ENCODE measurements at regions not wholly inside any gene's neighbourhood (a gene's known extent, or its start where the extent isn't known, plus 50 kb on each side); places are given as distances from the start of the nearest gene placed in this dataset.

GRCh38 chr15:87118846-87119245 is 1039.2 kb downstream of the AGBL1 start:
- Histone ChIP-seq H3K79me2 (ENCODE audit: insufficient read depth, low read depth, low read length) (no peaks in the 10 kb centered on the region), H4K20me1 (ENCODE audit: insufficient read depth, low read length) (no peaks in the 10 kb centered on the region), H3K4me3 (ENCODE audit: low read depth, low read length, poor library complexity, severe bottlenecking) (no peak overlapping the region), H3K36me3 (ENCODE audit: insufficient read depth, low read length) (no peaks in the 10 kb centered on the region), H3K9me3 (ENCODE audit: low read length) (no peaks in the 10 kb centered on the region), H2AFZ (ENCODE audit: low read length) (no peak overlapping the region), H3K4me2 (ENCODE audit: low read length) (no peak overlapping the region), H3K27ac (ENCODE audit: low read depth, low read length, poor library complexity, severe bottlenecking) (no peak overlapping the region), H3K4me1 (ENCODE audit: insufficient read depth, low read length, poor library complexity, severe bottlenecking) (no peaks in the 10 kb centered on the region), H3K9me2 (ENCODE audit: insufficient read depth, low read length) (no peaks in the 10 kb centered on the region)
- ChIA-PET POLR2A (no interaction called here), CTCF (ENCODE audit: unreplicated experiment) (no interaction called here)
- no peak for DNase-seq (ENCODE audit: low spot score)
- BruUV-seq (replicated peaks): no TSS peak
- TF ChIP-seq EZH2phosphoT487 (IDR thresholded peaks at IDR 0.05; ENCODE audit: borderline replicate concordance, low read depth, low read length): no peak
- no peak for TF ChIP-seq CTCF (conservative IDR thresholded peaks at IDR 0.05; ENCODE audit: low read length)
- intact Hi-C loops (cut with micrococcal nuclease; ENCODE audit: unreplicated experiment): no loop called here

- DNase-seq (ENCODE audit: low spot score): no peak
- CTCF ChIA-PET (ENCODE audit: unreplicated experiment): no interaction called here
- H3K9me3 ChIP-seq (ENCODE audit: low read length): no peaks in the 10 kb centered on the region
- H3K79me2 ChIP-seq (ENCODE audit: insufficient read depth, low read depth, low read length): no peaks in the 10 kb centered on the region
- no peak overlapping the region for H3K27ac ChIP-seq (ENCODE audit: low read depth, low read length, poor library complexity, severe bottlenecking)
- H3K4me3 ChIP-seq (ENCODE audit: low read depth, low read length, poor library complexity, severe bottlenecking): no peak overlapping the region
- POLR2A ChIA-PET: no interaction called here
- H3K9me2 ChIP-seq (ENCODE audit: insufficient read depth, low read length): no peaks in the 10 kb centered on the region
- no TSS peak for BruUV-seq (replicated peaks)
- no peak overlapping the region for H2AFZ ChIP-seq (ENCODE audit: low read length)
- H4K20me1 ChIP-seq (ENCODE audit: insufficient read depth, low read length): no peaks in the 10 kb centered on the region
- intact Hi-C loops (cut with micrococcal nuclease; ENCODE audit: unreplicated experiment): no loop called here
- TF ChIP-seq CTCF (conservative IDR thresholded peaks at IDR 0.05; ENCODE audit: low read length): no peak
- TF ChIP-seq EZH2phosphoT487 (IDR thresholded peaks at IDR 0.05; ENCODE audit: borderline replicate concordance, low read depth, low read length): no peak
- no peaks in the 10 kb centered on the region for H3K36me3 ChIP-seq (ENCODE audit: insufficient read depth, low read length)
- no peak overlapping the region for H3K4me2 ChIP-seq (ENCODE audit: low read length)
- H3K4me1 ChIP-seq (ENCODE audit: insufficient read depth, low read length, poor library complexity, severe bottlenecking): no peaks in the 10 kb centered on the region
Measured at GRCh38 chr15:87118435-87118834, 1038.8 kb downstream of the AGBL1 start.

- intact Hi-C loops (cut with micrococcal nuclease; ENCODE audit: unreplicated experiment): no loop called here
- Histone ChIP-seq H3K4me2 (ENCODE audit: low read length) (no peak overlapping the region), H3K27ac (ENCODE audit: low read depth, low read length, poor library complexity, severe bottlenecking) (no peak overlapping the region), H3K79me2 (ENCODE audit: insufficient read depth, low read depth, low read length) (no peaks in the 10 kb centered on the region), H3K4me3 (ENCODE audit: low read depth, low read length, poor library complexity, severe bottlenecking) (no peak overlapping the region), H4K20me1 (ENCODE audit: insufficient read depth, low read length) (no peaks in the 10 kb centered on the region), H3K4me1 (ENCODE audit: insufficient read depth, low read length, poor library complexity, severe bottlenecking) (no peaks in the 10 kb centered on the region), H3K9me2 (ENCODE audit: insufficient read depth, low read length) (no peaks in the 10 kb centered on the region), H3K36me3 (ENCODE audit: insufficient read depth, low read length) (no peaks in the 10 kb centered on the region), H2AFZ (ENCODE audit: low read length) (no peak overlapping the region), H3K9me3 (ENCODE audit: low read length) (no peaks in the 10 kb centered on the region)
- BruUV-seq (replicated peaks): no TSS peak
- CTCF ChIA-PET (ENCODE audit: unreplicated experiment): no interaction called here
- no peak for DNase-seq (ENCODE audit: low spot score)
- no peak for TF ChIP-seq CTCF (conservative IDR thresholded peaks at IDR 0.05; ENCODE audit: low read length)
- no peak for TF ChIP-seq EZH2phosphoT487 (IDR thresholded peaks at IDR 0.05; ENCODE audit: borderline replicate concordance, low read depth, low read length)
- POLR2A ChIA-PET: no interaction called here
Measured at GRCh38 chr15:87115795-87116194, 1036.1 kb downstream of the AGBL1 start.

Data from OCI-LY7 (cell line).